Transverse colon (tissue), 4 donors: ENCODE measurements at regions not wholly inside any gene's neighbourhood (a gene's known extent, or its start where the extent isn't known, plus 50 kb on each side); places are given as distances from the start of the nearest gene placed in this dataset.
"Not testable (repeated sequence)": the region's sequence is repeated elsewhere in the genome, so short reads cannot be mapped to it uniquely, and the experiment has no call there.

ENCODE experiments used
- DNase-seq: peaks from one replicate; pipeline ENCODE4 v3.0.0-alpha.2; 2019
- H3K27ac ChIP-seq, 4 donors: fragments of 200-600 bp; sonication (generic); 2 replicates each; pipeline ENCODE4 v1.5.1; 2016 to 2018; ENCODE audit warnings: inconsistent platforms in 4 of 4
- H3K27me3 ChIP-seq: fragments of 200-600 bp; sonication (generic); 2 replicates; pipeline ENCODE4 v1.5.1; 2017; ENCODE audit warnings: inconsistent platforms
- H3K36me3 ChIP-seq, 4 donors: fragments of 200-600 bp; sonication (generic); 2 replicates each; pipeline ENCODE4 v1.5.1; 2017 to 2019; ENCODE audit warnings: inconsistent platforms in 4 of 4
- H3K4me1 ChIP-seq, 4 donors: fragments of 200-600 bp; sonication (generic); 2 replicates each; pipeline ENCODE4 v1.5.1; 2017 to 2020; ENCODE audit warnings: inconsistent platforms in 4 of 4
- H3K4me3 ChIP-seq, 4 donors: fragments of 200-600 bp; sonication (generic); 1 replicate in 1 of 4; 2 replicates in 3 of 4; pipeline versions ENCODE4 v1.5.1 to v1.6.1; 2017 to 2019; ENCODE audit warnings: inconsistent platforms in 4 of 4
- H3K9me3 ChIP-seq, 2 donors: fragments of 200-600 bp; sonication (generic); 2 replicates each; pipeline ENCODE4 v1.5.1; 2017 to 2019; ENCODE audit warnings: inconsistent platforms in 2 of 2
- CTCF ChIP-seq, 5 experiments: fragments of 200-600 bp in 3 of 5; fragments of 450-650 bp in 2 of 5; sonication (generic) in 3 of 5; IDR thresholded peaks; 1 replicate in 2 of 5; 2 replicates in 3 of 5; pipeline ENCODE4 v1.5.1; 2016 to 2017; ENCODE audit warnings: antibody characterized with exemption in 5 of 5, inconsistent platforms in 3 of 5, mild to moderate bottlenecking in 2 of 5, moderate library complexity in 1 of 5
- EP300 ChIP-seq: sonication (generic); formaldehyde crosslinking; IDR thresholded peaks from one replicate; pipeline ENCODE4 v1.6.1; 2017; ENCODE audit warnings: antibody characterized with exemption, low read depth
- POLR2A ChIP-seq: fragments of 450-650 bp; IDR thresholded peaks from one replicate; pipeline ENCODE4 v1.6.1; 2016; ENCODE audit warnings: antibody characterized with exemption, mild to moderate bottlenecking, moderate library complexity
- POLR2AphosphoS5 ChIP-seq, 3 donors: sonication (generic); formaldehyde crosslinking; IDR thresholded peaks; one replicate each; pipeline ENCODE4 v1.6.1; 2016; ENCODE audit warnings: antibody characterized with exemption in 3 of 3
- WGBS, 2 donors: methylation state at CpG; one replicate each; pipeline ENCODE4 v1.1.5; 2018; ENCODE audit warnings: low coverage in 1 of 2; 5-methylcytosine and 5-hydroxymethylcytosine counted together
- in situ Hi-C, 4 donors: fragments of 200-750 bp; cut with MboI; loops; one replicate each; pipeline versions ENCODE4 v1.15.0 to v1.15.1; 2017; ENCODE audit warnings: low sequenced_read_pairs in 3 of 4, low pct_ligation_motif_present in 1 of 4, low pct_unique_long_range_greater_than_20kb in 1 of 4
- intact Hi-C: fragments of 100-400 bp; cut with DNase I; formaldehyde crosslinking; loops from one replicate; pipeline ENCODE4 v1.15.1; 2023; ENCODE audit warnings: low total_unique reads

GRCh38 chr2:122570641-122571040 is 815.2 kb downstream of the TSN start:
- no peak for DNase-seq
- intact Hi-C loops: no loop called here
- H3K4me1 ChIP-seq: no peaks in the 10 kb centered on the region
- in situ Hi-C loops: no loop called here
- 85 to 96% methylated on average over 13 to 15 of the region's 15 CpGs for WGBS, 2 donors
- H3K36me3 ChIP-seq: no peaks in the 10 kb centered on the region
- TF ChIP-seq CTCF (IDR thresholded peaks at IDR 0.05) (no peak), EP300 (no peak), POLR2A (no peak), POLR2AphosphoS5 (IDR thresholded peaks at IDR 0.05) (no peak)
- H3K27me3 ChIP-seq: no peaks in the 10 kb centered on the region
- no peak overlapping the region for H3K4me3 ChIP-seq
- H3K9me3 ChIP-seq: no peaks in the 10 kb centered on the region
- no peak overlapping the region for H3K27ac ChIP-seq

- H3K4me1 ChIP-seq, in situ Hi-C loops, intact Hi-C loops: not testable (repeated sequence)
Observed at GRCh38 chr2:122571471-122571870, 816.0 kb downstream of the TSN start.

GRCh38 chr2:122575076-122575475 is 819.6 kb downstream of the TSN start:
- TF ChIP-seq POLR2A (no peak), POLR2AphosphoS5 (IDR thresholded peaks at IDR 0.05) (no peak), CTCF (IDR thresholded peaks at IDR 0.05) (no peak), EP300 (no peak)
- Histone ChIP-seq H3K27ac (no peak overlapping the region), H3K4me3 (no peak overlapping the region), H3K9me3 (no peaks in the 10 kb centered on the region), H3K27me3 (no peaks in the 10 kb centered on the region), H3K4me1 (no peaks in the 10 kb centered on the region), H3K36me3 (no peaks in the 10 kb centered on the region)
- in situ Hi-C loops: no loop called here
- no peak for DNase-seq
- intact Hi-C loops: no loop called here

More at GRCh38 chr2:122571471-122571870, 816.0 kb downstream of the TSN start:
- H3K9me3 ChIP-seq, H3K27me3 ChIP-seq, H3K27ac ChIP-seq, H3K36me3 ChIP-seq, DNase-seq, H3K4me3 ChIP-seq: not testable (repeated sequence)

- 91 to 93% methylated on average over 2 of the region's 2 CpGs for WGBS, 2 donors
- Histone ChIP-seq H3K4me1 (no peaks in the 10 kb centered on the region), H3K4me3 (no peak overlapping the region), H3K27me3 (no peaks in the 10 kb centered on the region), H3K36me3 (no peaks in the 10 kb centered on the region), H3K9me3 (no peaks in the 10 kb centered on the region), H3K27ac (no peak overlapping the region)
- TF ChIP-seq POLR2A: no peak
- no peak for TF ChIP-seq EP300
- no peak for TF ChIP-seq POLR2AphosphoS5 (IDR thresholded peaks at IDR 0.05)
- no peak for TF ChIP-seq CTCF (IDR thresholded peaks at IDR 0.05)
- in situ Hi-C loops (no loop called here), intact Hi-C loops (no loop called here)
- no peak for DNase-seq
Observed at GRCh38 chr2:122583159-122583917, 827.9 kb downstream of the TSN start.

- no peak overlapping the region for H3K4me3 ChIP-seq
- WGBS, 2 donors: 44 to 48% methylated on average over 3 of the region's 3 CpGs
- no peaks in the 10 kb centered on the region for H3K9me3 ChIP-seq
- H3K4me1 ChIP-seq: peaks cover 0 to 21% (median 2%) of the 10 kb centered on the region in 4 donors
- DNase-seq: peak; percentile 54
- in situ Hi-C loops (no loop called here), intact Hi-C loops (no loop called here)
- no peaks in the 10 kb centered on the region for H3K27me3 ChIP-seq
- peak overlapping the region; percentile 17 to 40 (median 36) for H3K27ac ChIP-seq
- no peaks in the 10 kb centered on the region for H3K36me3 ChIP-seq
- no peak for TF ChIP-seq POLR2AphosphoS5 (IDR thresholded peaks at IDR 0.05)
- no peak for TF ChIP-seq EP300
- no peak for TF ChIP-seq CTCF (IDR thresholded peaks at IDR 0.05)
- no peak for TF ChIP-seq POLR2A
Observed at GRCh38 chr2:122590524-122590923, 835.1 kb downstream of the TSN start.
